ENCODE measurements at regions not wholly inside any gene's neighbourhood (a gene's known extent, or its start where the extent isn't known, plus 50 kb on each side); places are given as distances from the start of the nearest gene placed in this dataset.

DNA sequence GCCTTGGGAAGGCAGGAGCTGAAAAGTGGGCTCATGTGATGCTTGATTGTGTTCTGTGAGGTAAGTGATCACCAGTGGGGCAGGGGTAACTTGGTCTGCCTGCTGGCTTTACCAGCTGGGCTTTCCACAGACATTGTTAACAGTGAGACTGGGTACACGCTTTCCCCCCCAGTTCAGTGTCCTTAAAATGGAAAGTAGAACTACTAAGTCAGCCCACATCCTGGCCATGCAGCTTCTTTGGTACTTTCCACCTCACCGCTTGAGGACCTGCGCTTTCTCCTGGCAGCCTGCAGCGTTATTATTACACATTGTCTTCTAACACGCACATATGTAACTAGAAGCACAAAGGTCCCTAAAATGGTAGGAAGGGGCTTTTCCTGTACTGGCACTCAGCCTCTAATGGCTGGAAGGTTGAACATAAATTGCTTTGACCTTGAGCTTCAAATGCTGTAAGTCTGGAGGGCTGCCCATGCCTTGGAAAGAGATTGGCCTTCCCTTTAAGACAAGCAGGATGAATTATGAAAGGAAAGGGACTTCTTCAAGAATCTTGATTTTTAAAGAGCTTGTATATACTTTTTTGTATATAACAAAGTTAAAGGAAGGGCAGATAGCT lies 216.1 kb upstream of the ROPN1 start:
- Histone ChIP-seq H2AFZ (ENCODE audit: low read length) (no peak overlapping the region), H3K9me3 (ENCODE audit: insufficient read depth, low read depth, low read length) (no peaks in the 10 kb centered on the region), H3F3A (ENCODE audit: low read depth) (no peaks in the 10 kb centered on the region), H3K4me2 (ENCODE audit: low read depth, low read length, poor library complexity, severe bottlenecking) (no peak overlapping the region), H3K4me3 (ENCODE audit: low read length, poor library complexity, severe bottlenecking) (no peak overlapping the region), H3K9me2 (replicated peaks; ENCODE audit: low read depth, low read length) (no peaks in the 10 kb centered on the region), H3K4me1 (ENCODE audit: insufficient read depth, low read length, poor library complexity, severe bottlenecking) (peaks cover 2% of the 10 kb centered on the region), H3K36me3 (ENCODE audit: insufficient read depth, low read length) (no peaks in the 10 kb centered on the region), H3K79me2 (ENCODE audit: insufficient read depth, low read length) (no peaks in the 10 kb centered on the region), H3K9ac (ENCODE audit: low read depth, low read length, poor library complexity, severe bottlenecking) (no peak overlapping the region), H3K27me3 (ENCODE audit: insufficient read depth, low read length, poor library complexity, severe bottlenecking) (no peaks in the 10 kb centered on the region), H4K20me1 (ENCODE audit: insufficient read depth, low read length, poor library complexity, severe bottlenecking) (no peaks in the 10 kb centered on the region)
- no peak for TF ChIP-seq EZH2phosphoT487 (IDR thresholded peaks at IDR 0.05; ENCODE audit: borderline replicate concordance)
- TF ChIP-seq, protein P1, sequence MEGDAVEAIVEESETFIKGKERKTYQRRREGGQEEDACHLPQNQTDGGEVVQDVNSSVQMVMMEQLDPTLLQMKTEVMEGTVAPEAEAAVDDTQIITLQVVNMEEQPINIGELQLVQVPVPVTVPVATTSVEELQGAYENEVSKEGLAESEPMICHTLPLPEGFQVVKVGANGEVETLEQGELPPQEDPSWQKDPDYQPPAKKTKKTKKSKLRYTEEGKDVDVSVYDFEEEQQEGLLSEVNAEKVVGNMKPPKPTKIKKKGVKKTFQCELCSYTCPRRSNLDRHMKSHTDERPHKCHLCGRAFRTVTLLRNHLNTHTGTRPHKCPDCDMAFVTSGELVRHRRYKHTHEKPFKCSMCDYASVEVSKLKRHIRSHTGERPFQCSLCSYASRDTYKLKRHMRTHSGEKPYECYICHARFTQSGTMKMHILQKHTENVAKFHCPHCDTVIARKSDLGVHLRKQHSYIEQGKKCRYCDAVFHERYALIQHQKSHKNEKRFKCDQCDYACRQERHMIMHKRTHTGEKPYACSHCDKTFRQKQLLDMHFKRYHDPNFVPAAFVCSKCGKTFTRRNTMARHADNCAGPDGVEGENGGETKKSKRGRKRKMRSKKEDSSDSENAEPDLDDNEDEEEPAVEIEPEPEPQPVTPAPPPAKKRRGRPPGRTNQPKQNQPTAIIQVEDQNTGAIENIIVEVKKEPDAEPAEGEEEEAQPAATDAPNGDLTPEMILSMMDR (conservative IDR thresholded peaks at IDR 0.05; ENCODE audit: low read length): no peak

DNA sequence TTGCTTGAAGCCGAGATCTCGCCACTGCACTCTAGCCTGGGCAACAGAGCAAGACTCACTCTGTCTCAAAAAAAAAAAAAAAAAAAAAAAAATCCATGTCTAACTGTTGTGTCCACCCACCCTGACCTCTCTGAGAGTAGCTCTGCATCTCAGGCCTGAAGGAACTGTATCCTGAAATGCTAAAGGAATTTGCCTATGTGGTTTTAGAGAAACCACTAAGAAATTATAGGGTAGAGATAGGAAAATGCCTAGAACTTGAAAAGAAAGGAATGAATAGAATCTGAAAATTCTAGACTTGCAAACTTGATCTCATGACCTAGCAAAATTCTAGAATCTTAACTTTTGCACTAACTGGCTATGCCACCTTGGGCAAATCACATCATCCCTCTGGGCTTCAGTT lies 217.5 kb upstream of the ROPN1 start:
- Histone ChIP-seq H3F3A (ENCODE audit: low read depth) (no peaks in the 10 kb centered on the region), H3K36me3 (ENCODE audit: insufficient read depth, low read length) (no peaks in the 10 kb centered on the region), H3K27me3 (ENCODE audit: insufficient read depth, low read length, poor library complexity, severe bottlenecking) (no peaks in the 10 kb centered on the region), H3K9ac (ENCODE audit: low read depth, low read length, poor library complexity, severe bottlenecking) (no peak overlapping the region), H2AFZ (ENCODE audit: low read length) (no peak overlapping the region), H4K20me1 (ENCODE audit: insufficient read depth, low read length, poor library complexity, severe bottlenecking) (no peaks in the 10 kb centered on the region), H3K9me2 (replicated peaks; ENCODE audit: low read depth, low read length) (no peaks in the 10 kb centered on the region), H3K4me2 (ENCODE audit: low read depth, low read length, poor library complexity, severe bottlenecking) (no peak overlapping the region), H3K79me2 (ENCODE audit: insufficient read depth, low read length) (no peaks in the 10 kb centered on the region), H3K9me3 (ENCODE audit: insufficient read depth, low read depth, low read length) (no peaks in the 10 kb centered on the region), H3K4me1 (ENCODE audit: insufficient read depth, low read length, poor library complexity, severe bottlenecking) (no peaks in the 10 kb centered on the region), H3K4me3 (ENCODE audit: low read length, poor library complexity, severe bottlenecking) (no peak overlapping the region)
- TF ChIP-seq EZH2phosphoT487 (IDR thresholded peaks at IDR 0.05; ENCODE audit: borderline replicate concordance): no peak
- TF ChIP-seq, protein P1 (conservative IDR thresholded peaks at IDR 0.05; ENCODE audit: low read length): no peak

DNA sequence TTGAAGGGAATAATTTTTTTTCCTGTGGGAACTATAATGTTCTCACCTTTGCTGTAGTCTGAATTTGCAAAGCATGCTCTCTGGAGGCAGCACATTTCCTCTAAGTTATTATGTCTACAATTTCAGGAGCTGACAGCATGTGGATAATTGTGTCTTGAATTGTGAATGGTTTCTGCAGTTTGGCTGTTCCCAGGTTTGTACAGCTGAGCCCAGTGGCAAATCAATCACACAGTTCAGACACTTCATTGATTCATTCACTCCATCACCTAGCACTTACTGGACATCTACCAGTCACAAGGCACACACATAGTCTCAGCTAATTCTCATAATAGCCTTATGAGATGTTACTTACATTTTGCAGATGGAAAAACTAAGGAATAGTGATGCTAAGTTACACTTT lies 219.0 kb upstream of the ROPN1 start:
- H3F3A ChIP-seq (ENCODE audit: low read depth): no peaks in the 10 kb centered on the region
- TF ChIP-seq, protein P1 (conservative IDR thresholded peaks at IDR 0.05; ENCODE audit: low read length): no peak
- TF ChIP-seq EZH2phosphoT487 (IDR thresholded peaks at IDR 0.05; ENCODE audit: borderline replicate concordance): no peak
- no peaks in the 10 kb centered on the region for H3K27me3 ChIP-seq (ENCODE audit: insufficient read depth, low read length, poor library complexity, severe bottlenecking)
- no peaks in the 10 kb centered on the region for H4K20me1 ChIP-seq (ENCODE audit: insufficient read depth, low read length, poor library complexity, severe bottlenecking)
- no peaks in the 10 kb centered on the region for H3K4me1 ChIP-seq (ENCODE audit: insufficient read depth, low read length, poor library complexity, severe bottlenecking)
- H3K9me3 ChIP-seq (ENCODE audit: insufficient read depth, low read depth, low read length): no peaks in the 10 kb centered on the region
- H3K4me2 ChIP-seq (ENCODE audit: low read depth, low read length, poor library complexity, severe bottlenecking): no peak overlapping the region
- no peaks in the 10 kb centered on the region for H3K79me2 ChIP-seq (ENCODE audit: insufficient read depth, low read length)
- no peaks in the 10 kb centered on the region for H3K36me3 ChIP-seq (ENCODE audit: insufficient read depth, low read length)
- H3K9me2 ChIP-seq (replicated peaks; ENCODE audit: low read depth, low read length): no peaks in the 10 kb centered on the region
- no peak overlapping the region for H3K4me3 ChIP-seq (ENCODE audit: low read length, poor library complexity, severe bottlenecking)
- no peak overlapping the region for H3K9ac ChIP-seq (ENCODE audit: low read depth, low read length, poor library complexity, severe bottlenecking)
- no peak overlapping the region for H2AFZ ChIP-seq (ENCODE audit: low read length)

All from Loucy (cell line).